Osteoblast (primary cell): ENCODE measurements at regions not wholly inside any gene's neighbourhood (a gene's known extent, or its start where the extent isn't known, plus 50 kb on each side); places are given as distances from the start of the nearest gene placed in this dataset.

ENCODE experiments used
- DNase-seq: peaks from one replicate; pipeline ENCODE4 v3.0.0; 2011; ENCODE audit warnings: low spot score, mixed read lengths; ENCODE audit not compliant: insufficient read length; ENCODE audit errors: missing footprints
- H2AFZ ChIP-seq: 2 replicates; pipeline ENCODE4 v1.6.0; 2011; ENCODE audit warnings: mild to moderate bottlenecking, low read length
- H3K27ac ChIP-seq: 2 replicates; pipeline ENCODE4 v1.5.1; 2011; ENCODE audit warnings: mild to moderate bottlenecking, low read depth, low read length, moderate library complexity
- H3K27me3 ChIP-seq: 2 replicates; pipeline ENCODE4 v1.6.0; 2012; ENCODE audit warnings: mild to moderate bottlenecking, control low read depth, inconsistent platforms, low read length, moderate library complexity; ENCODE audit not compliant: insufficient read depth
- H3K36me3 ChIP-seq: 2 replicates; pipeline ENCODE4 v1.5.1; 2011; ENCODE audit warnings: mild to moderate bottlenecking, low read length, control low read depth, moderate library complexity; ENCODE audit not compliant: insufficient read depth
- H3K4me1 ChIP-seq: 2 replicates; pipeline ENCODE4 v1.5.1; 2011; ENCODE audit warnings: mild to moderate bottlenecking, low read length, control low read depth, moderate library complexity; ENCODE audit not compliant: insufficient read depth
- H3K4me2 ChIP-seq: 2 replicates; pipeline ENCODE4 v1.6.0; 2011; ENCODE audit warnings: mild to moderate bottlenecking, low read length; ENCODE audit not compliant: insufficient read depth
- H3K4me3 ChIP-seq: fragments of 200-600 bp; sonication (generic); 3 replicates; pipeline ENCODE4 v1.5.1; 2012; ENCODE audit warnings: mild to moderate bottlenecking, low read length, inconsistent platforms; ENCODE audit not compliant: insufficient read depth
- H3K79me2 ChIP-seq: 2 replicates; pipeline ENCODE4 v1.6.0; 2012; ENCODE audit warnings: mild to moderate bottlenecking, low read length, control low read depth, inconsistent platforms; ENCODE audit not compliant: insufficient read depth
- H3K9me3 ChIP-seq: 2 replicates; pipeline ENCODE4 v1.5.1; 2011; ENCODE audit warnings: low read depth, low read length, control low read depth
- H4K20me1 ChIP-seq: 2 replicates; pipeline ENCODE4 v1.6.0; 2012; ENCODE audit warnings: mild to moderate bottlenecking, low read length, control low read depth; ENCODE audit not compliant: insufficient read depth
- TF ChIP-seq, protein P1 (sequence below): IDR thresholded peaks from 2 replicates; pipeline ENCODE4 v1.5.1; 2011; ENCODE audit warnings: mild to moderate bottlenecking, low read depth, low read length, moderate library complexity; ENCODE audit errors: extremely low read depth

DNA sequence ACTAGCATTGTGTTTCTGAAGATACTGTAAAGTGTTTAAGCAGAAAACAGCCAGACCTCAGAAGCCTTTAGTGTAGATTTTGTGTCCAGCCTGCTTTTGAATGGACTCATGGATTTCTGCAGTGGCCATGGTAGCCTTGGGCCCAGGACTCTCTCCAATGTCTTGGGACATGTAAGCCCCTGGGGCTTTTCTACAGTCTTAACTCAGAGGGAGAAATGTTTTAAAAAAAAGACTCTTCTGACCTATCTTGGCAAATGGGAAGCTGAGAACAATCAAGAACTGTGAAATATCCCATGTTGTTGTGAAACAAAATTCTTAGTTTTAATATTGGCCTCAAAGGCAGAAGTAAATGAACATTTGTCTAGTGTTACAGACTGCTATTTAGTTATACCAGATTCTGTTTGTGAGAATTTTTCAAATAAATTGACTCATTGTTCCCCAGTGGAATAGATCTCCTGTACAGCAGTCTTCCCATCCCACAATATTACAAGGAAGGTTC lies 112.5 kb upstream of the DMAC1 start:
- TF ChIP-seq, protein P1, sequence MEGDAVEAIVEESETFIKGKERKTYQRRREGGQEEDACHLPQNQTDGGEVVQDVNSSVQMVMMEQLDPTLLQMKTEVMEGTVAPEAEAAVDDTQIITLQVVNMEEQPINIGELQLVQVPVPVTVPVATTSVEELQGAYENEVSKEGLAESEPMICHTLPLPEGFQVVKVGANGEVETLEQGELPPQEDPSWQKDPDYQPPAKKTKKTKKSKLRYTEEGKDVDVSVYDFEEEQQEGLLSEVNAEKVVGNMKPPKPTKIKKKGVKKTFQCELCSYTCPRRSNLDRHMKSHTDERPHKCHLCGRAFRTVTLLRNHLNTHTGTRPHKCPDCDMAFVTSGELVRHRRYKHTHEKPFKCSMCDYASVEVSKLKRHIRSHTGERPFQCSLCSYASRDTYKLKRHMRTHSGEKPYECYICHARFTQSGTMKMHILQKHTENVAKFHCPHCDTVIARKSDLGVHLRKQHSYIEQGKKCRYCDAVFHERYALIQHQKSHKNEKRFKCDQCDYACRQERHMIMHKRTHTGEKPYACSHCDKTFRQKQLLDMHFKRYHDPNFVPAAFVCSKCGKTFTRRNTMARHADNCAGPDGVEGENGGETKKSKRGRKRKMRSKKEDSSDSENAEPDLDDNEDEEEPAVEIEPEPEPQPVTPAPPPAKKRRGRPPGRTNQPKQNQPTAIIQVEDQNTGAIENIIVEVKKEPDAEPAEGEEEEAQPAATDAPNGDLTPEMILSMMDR, result no peak
- no peak for DNase-seq
- H3K4me2 ChIP-seq, result no peak overlapping the region

GRCh38 chr9:7910426-7911020 lies 110.9 kb upstream of the DMAC1 start:
- Histone ChIP-seq H3K27me3 (no peaks in the 10 kb centered on the region), H3K27ac (no peak overlapping the region), H3K79me2 (no peaks in the 10 kb centered on the region), H3K4me3 (no peak overlapping the region), H3K36me3 (no peaks in the 10 kb centered on the region), H3K4me1 (no peaks in the 10 kb centered on the region), H3K9me3 (no peaks in the 10 kb centered on the region), H2AFZ (no peak overlapping the region), H3K4me2 (no peak overlapping the region), H4K20me1 (no peaks in the 10 kb centered on the region)
- TF ChIP-seq, protein P1, result no peak
- DNase-seq, result no peak

More for the DNA sequence above, 112.5 kb upstream of the DMAC1 start:
- Histone ChIP-seq H3K4me1 (no peaks in the 10 kb centered on the region), H2AFZ (no peak overlapping the region), H3K9me3 (no peaks in the 10 kb centered on the region), H3K36me3 (no peaks in the 10 kb centered on the region), H3K27me3 (no peaks in the 10 kb centered on the region), H3K4me3 (no peak overlapping the region), H3K79me2 (no peaks in the 10 kb centered on the region), H3K27ac (no peak overlapping the region), H4K20me1 (no peaks in the 10 kb centered on the region)

- Histone ChIP-seq H4K20me1 (no peaks in the 10 kb centered on the region), H3K4me2 (no peak overlapping the region), H3K4me1 (no peaks in the 10 kb centered on the region), H3K79me2 (no peaks in the 10 kb centered on the region), H3K4me3 (no peak overlapping the region), H3K27ac (no peak overlapping the region), H3K36me3 (no peaks in the 10 kb centered on the region), H2AFZ (no peak overlapping the region), H3K9me3 (no peaks in the 10 kb centered on the region), H3K27me3 (no peaks in the 10 kb centered on the region)
- DNase-seq, result no peak
- TF ChIP-seq, protein P1, result no peak
These were observed 110.0 kb upstream of the DMAC1 start for GRCh38 chr9:7909537-7909936.

GRCh38 chr9:7907551-7908337 lies 108.2 kb upstream of the DMAC1 start:
- Histone ChIP-seq H3K79me2 (no peaks in the 10 kb centered on the region), H3K9me3 (no peaks in the 10 kb centered on the region), H3K4me3 (no peak overlapping the region), H3K4me2 (no peak overlapping the region), H2AFZ (no peak overlapping the region), H3K4me1 (no peaks in the 10 kb centered on the region), H3K36me3 (no peaks in the 10 kb centered on the region), H4K20me1 (no peaks in the 10 kb centered on the region), H3K27me3 (no peaks in the 10 kb centered on the region), H3K27ac (no peak overlapping the region)
- DNase-seq, result no peak
- TF ChIP-seq, protein P1, result no peak
